SK-N-SH (cell line): ENCODE measurements at regions not wholly inside any gene's neighbourhood (a gene's known extent, or its start where the extent isn't known, plus 50 kb on each side); places are given as distances from the start of the nearest gene placed in this dataset.
"Not testable (repeated sequence)": the region's sequence is repeated elsewhere in the genome, so short reads cannot be mapped to it uniquely, and the experiment has no call there.

Source experiments
- CTCF ChIA-PET: fragments of 300-600, 350-600 bp; formaldehyde crosslinking; extraction: SDS; loops from one replicate; lab custom pipeline; 2021; lab: Yijun Ruan, JAX
- POLR2A ChIA-PET: fragments of 350-600 bp; sonication (Branson Sonifier 250); formaldehyde crosslinking; extraction: SDS; loops from one replicate; lab custom pipeline; 2020; ENCODE audit warnings: antibody characterized with exemption, inconsistent platforms; lab: Yijun Ruan, JAX
- DNase-seq: peaks from one replicate; pipeline ENCODE4 v3.0.0; 2012
- H2AFZ ChIP-seq: fragments of 200-600 bp; sonication (generic); 2 replicates; pipeline ENCODE4 v1.8.1; 2016; ENCODE audit warnings: antibody characterized with exemption, mild to moderate bottlenecking, low read depth
- H3F3A ChIP-seq: fragments of 200-600 bp; sonication (generic); replicated peaks from 2 replicates; pipeline ENCODE3; 2016; ENCODE audit warnings: antibody characterized with exemption, mild to moderate bottlenecking; ENCODE audit not compliant: insufficient read depth
- H3K27ac ChIP-seq, 2 experiments: fragments of 200-500 bp in 1 of 2; fragments of 200-600 bp in 1 of 2; sonication (Bioruptor generic) in 1 of 2; sonication (generic), shearing (Covaris generic) in 1 of 2; 2 replicates each; pipeline versions ENCODE4 v1.5.1 to v1.6.1; 2014 to 2016; ENCODE audit warnings: low read depth in 2 of 2, inconsistent platforms in 1 of 2, low read length in 1 of 2, mild to moderate bottlenecking in 1 of 2, mixed read lengths in 1 of 2
- H3K27me3 ChIP-seq: fragments of 200-600 bp; sonication (generic), shearing (Covaris generic); 2 replicates; pipeline ENCODE4 v1.6.1; 2016; ENCODE audit warnings: mixed run types; ENCODE audit not compliant: insufficient read depth
- H3K36me3 ChIP-seq, 2 experiments: fragments of 200-500 bp in 1 of 2; fragments of 200-600 bp in 1 of 2; sonication (Bioruptor generic) in 1 of 2; sonication (generic) in 1 of 2; replicated peaks in 1 of 2; 2 replicates each; pipeline versions ENCODE3 to v1.5.1; 2014 to 2016; ENCODE audit warnings: low read length in 1 of 2, mild to moderate bottlenecking in 1 of 2; ENCODE audit not compliant: insufficient read depth in 2 of 2, control insufficient read depth in 1 of 2
- H3K4me1 ChIP-seq, 2 experiments: fragments of 200-500 bp in 1 of 2; fragments of 200-600 bp in 1 of 2; sonication (Bioruptor generic) in 1 of 2; sonication (generic), shearing (Covaris generic) in 1 of 2; 2 replicates each; pipeline versions ENCODE4 v1.5.1 to v1.6.1; 2014 to 2016; ENCODE audit warnings: low read depth in 1 of 2, low read length in 1 of 2, mixed run types in 1 of 2; ENCODE audit not compliant: insufficient read depth in 2 of 2, control insufficient read depth in 1 of 2
- H3K4me2 ChIP-seq: fragments of 200-600 bp; sonication (generic), shearing (Covaris generic); 2 replicates; pipeline ENCODE4 v1.6.1; 2017; ENCODE audit warnings: mixed run types
- H3K4me3 ChIP-seq, 2 experiments: fragments of 200-500 bp in 1 of 2; fragments of 200-600 bp in 1 of 2; sonication (Bioruptor generic) in 1 of 2; sonication (generic), shearing (Covaris generic) in 1 of 2; 2 replicates each; pipeline versions ENCODE4 v1.5.1 to v1.8.1; 2014 to 2016; ENCODE audit warnings: low read depth in 2 of 2, inconsistent platforms in 1 of 2, low read length in 1 of 2, mild to moderate bottlenecking in 1 of 2, mixed read lengths in 1 of 2, moderate library complexity in 1 of 2
- H3K79me2 ChIP-seq: fragments of 200-600 bp; sonication (generic); 2 replicates; pipeline ENCODE4 v1.8.1; 2017; ENCODE audit warnings: mild to moderate bottlenecking; ENCODE audit not compliant: insufficient read depth
- H3K9ac ChIP-seq: fragments of 200-600 bp; sonication (generic); 2 replicates; pipeline ENCODE4 v1.6.1; 2017; ENCODE audit warnings: mixed run types
- H3K9me2 ChIP-seq: fragments of 200-600 bp; sonication (generic); 2 replicates; pipeline ENCODE4 v1.6.1; 2017; ENCODE audit warnings: mixed run types
- H3K9me3 ChIP-seq: fragments of 200-600 bp; sonication (generic); 2 replicates; pipeline ENCODE4 v1.6.1; 2017; ENCODE audit warnings: mixed run types, mild to moderate bottlenecking, moderate library complexity
- H4K20me1 ChIP-seq: fragments of 200-600 bp; sonication (generic); 2 replicates; pipeline ENCODE4 v1.6.1; 2017; ENCODE audit warnings: mild to moderate bottlenecking, mixed run types; ENCODE audit not compliant: insufficient read depth
- CTCF ChIP-seq: fragments of 200-600 bp; sonication (generic); IDR thresholded peaks from 2 replicates; pipeline ENCODE4 v1.6.1; 2017; ENCODE audit warnings: antibody characterized with exemption, mild to moderate bottlenecking, moderate library complexity
- FOSL2 ChIP-seq: IDR thresholded peaks from 2 replicates; pipeline ENCODE4 v1.4.0; 2012; ENCODE audit warnings: low read depth, mild to moderate bottlenecking, moderate library complexity, borderline replicate concordance
- RAD21 ChIP-seq: IDR thresholded peaks from 2 replicates; pipeline ENCODE4 v1.6.1; 2012; ENCODE audit warnings: mild to moderate bottlenecking, low read length
- SMC3 ChIP-seq: IDR thresholded peaks from 2 replicates; pipeline ENCODE4 v1.6.1; 2012; ENCODE audit warnings: low read depth, low read length, improper control_type of control experiment
- WGBS: methylation state at CpG from one replicate; pipeline ENCODE4 v1.1.6; 2017; ENCODE audit warnings: low lambda C conversion rate; 5-methylcytosine and 5-hydroxymethylcytosine counted together

GRCh38 chr21:9958791-9959190 lies 562.6 kb upstream of the TPTE start:
- H3K36me3 ChIP-seq, H4K20me1 ChIP-seq, H3F3A ChIP-seq, H3K27me3 ChIP-seq, H3K9me3 ChIP-seq, H3K4me1 ChIP-seq, H3K9me2 ChIP-seq, H3K4me2 ChIP-seq, H3K9ac ChIP-seq, H3K4me3 ChIP-seq, POLR2A ChIA-PET, H3K79me2 ChIP-seq, H3K27ac ChIP-seq, H2AFZ ChIP-seq: not testable (repeated sequence)
- TF ChIP-seq CTCF (peak; percentile 59), RAD21 (peak; percentile 13; the same call in 1 of the 2 replicates), SMC3 (0 out of 2 replicates have a peak, but pooled peaks have one; percentile 3)
- TF ChIP-seq, all 33 proteins: peak for 3; not testable (repeated sequence) for 30
- DNase-seq, CTCF ChIA-PET: not testable (repeated sequence)

- WGBS, result 3% methylated on average over 4 of the region's 4 CpGs
- H2AFZ ChIP-seq, H3K9me2 ChIP-seq, H3K27me3 ChIP-seq, H3K36me3 ChIP-seq, H3K4me1 ChIP-seq, CTCF ChIA-PET, H3K9ac ChIP-seq, H3K4me2 ChIP-seq, DNase-seq, H3K4me3 ChIP-seq, H3K9me3 ChIP-seq, H3K27ac ChIP-seq, H3F3A ChIP-seq, H4K20me1 ChIP-seq, POLR2A ChIA-PET, H3K79me2 ChIP-seq: not testable (repeated sequence)
These were observed 562.0 kb upstream of the TPTE start for GRCh38 chr21:9959220-9959964.

- not testable (repeated sequence) for H3K27me3 ChIP-seq, H3K4me1 ChIP-seq, H3K4me2 ChIP-seq, H3K9me3 ChIP-seq, H3F3A ChIP-seq, H3K9ac ChIP-seq, H3K79me2 ChIP-seq, DNase-seq, H3K4me3 ChIP-seq, H3K27ac ChIP-seq, H3K9me2 ChIP-seq
- WGBS, result 0% methylated on average over 1 of the region's 1 CpG
- TF ChIP-seq FOSL2, result 0 out of 2 replicates have a peak, but pooled peaks have one; percentile 3
- TF ChIP-seq, all 33 proteins: peak for 1; not testable (repeated sequence) for 32
- H3K36me3 ChIP-seq, POLR2A ChIA-PET, CTCF ChIA-PET, H2AFZ ChIP-seq, H4K20me1 ChIP-seq: not testable (repeated sequence)
These were observed 552.0 kb upstream of the TPTE start for GRCh38 chr21:9969399-9969798.

GRCh38 chr21:9972018-9972417 lies 549.4 kb upstream of the TPTE start:
- H3K4me3 ChIP-seq, H3K9me2 ChIP-seq, DNase-seq, H3K79me2 ChIP-seq, H3K27ac ChIP-seq, H3F3A ChIP-seq, H3K4me2 ChIP-seq, POLR2A ChIA-PET, H3K9ac ChIP-seq, H3K4me1 ChIP-seq, CTCF ChIA-PET, H3K9me3 ChIP-seq, H3K36me3 ChIP-seq, H3K27me3 ChIP-seq, H4K20me1 ChIP-seq, H2AFZ ChIP-seq: not testable (repeated sequence)
- 0% methylated on average over 1 of the region's 1 CpG for WGBS

- WGBS, result 0% methylated on average over 4 of the region's 4 CpGs
- CTCF ChIA-PET, H3K4me3 ChIP-seq: not testable (repeated sequence)
These were observed 543.0 kb upstream of the TPTE start for GRCh38 chr21:9978371-9978770.

More at GRCh38 chr21:9978371-9978770, 543.0 kb upstream of the TPTE start:
- DNase-seq, H3K9me2 ChIP-seq, H3K9ac ChIP-seq, H3K27me3 ChIP-seq, H3F3A ChIP-seq, H3K27ac ChIP-seq, H3K4me1 ChIP-seq, H3K79me2 ChIP-seq, H3K4me2 ChIP-seq, H3K9me3 ChIP-seq, H4K20me1 ChIP-seq, H2AFZ ChIP-seq, POLR2A ChIA-PET, H3K36me3 ChIP-seq: not testable (repeated sequence)
